ENCODE measurements at regions not wholly inside any gene's neighbourhood (a gene's known extent, or its start where the extent isn't known, plus 50 kb on each side); places are given as distances from the start of the nearest gene placed in this dataset.

GRCh38 chr9:81411961-81412360 is 277.4 kb downstream of the TLE1 start:
- H3K4me3 ChIP-seq (ENCODE audit: low read length): no peak overlapping the region
- no peaks in the 10 kb centered on the region for H3K9me3 ChIP-seq (ENCODE audit: low read length)
- H3K36me3 ChIP-seq (ENCODE audit: insufficient read depth, low read length): no peaks in the 10 kb centered on the region
- H3K4me1 ChIP-seq (ENCODE audit: insufficient read depth, low read length): no peaks in the 10 kb centered on the region
- H3K27me3 ChIP-seq (ENCODE audit: insufficient read depth, low read length): no peaks in the 10 kb centered on the region
- H2AFZ ChIP-seq (ENCODE audit: low read depth, low read length): no peak overlapping the region

GRCh38 chr9:81410201-81410600 is 279.1 kb downstream of the TLE1 start:
- Histone ChIP-seq H2AFZ (ENCODE audit: low read depth, low read length) (no peak overlapping the region), H3K4me3 (ENCODE audit: low read length) (no peak overlapping the region), H3K27me3 (ENCODE audit: insufficient read depth, low read length) (no peaks in the 10 kb centered on the region), H3K4me1 (ENCODE audit: insufficient read depth, low read length) (no peaks in the 10 kb centered on the region), H3K36me3 (ENCODE audit: insufficient read depth, low read length) (no peaks in the 10 kb centered on the region), H3K9me3 (ENCODE audit: low read length) (no peaks in the 10 kb centered on the region)

DNA sequence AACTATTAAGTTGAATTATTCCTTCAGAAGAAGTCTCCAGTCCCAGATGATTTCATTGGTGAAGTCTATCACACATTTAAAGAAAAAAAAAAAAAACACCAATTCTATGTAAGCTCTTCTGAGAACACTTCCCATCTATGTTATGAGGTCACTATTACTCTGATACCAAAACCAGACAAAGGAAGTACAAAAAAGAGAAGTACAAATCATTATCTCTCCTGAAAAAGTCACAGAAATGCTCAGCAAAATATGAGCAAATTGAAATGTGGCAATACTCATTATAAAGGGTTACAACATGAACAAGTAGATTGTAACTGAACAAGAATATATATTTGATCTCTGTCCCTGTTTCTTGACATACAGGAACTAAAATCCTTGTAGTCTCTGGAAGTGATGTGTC is 280.4 kb downstream of the TLE1 start:
- H3K27me3 ChIP-seq (ENCODE audit: insufficient read depth, low read length): no peaks in the 10 kb centered on the region
- peak overlapping the region; percentile 77 for H2AFZ ChIP-seq (ENCODE audit: low read depth, low read length)
- no peaks in the 10 kb centered on the region for H3K9me3 ChIP-seq (ENCODE audit: low read length)
- no peaks in the 10 kb centered on the region for H3K4me1 ChIP-seq (ENCODE audit: insufficient read depth, low read length)
- no peaks in the 10 kb centered on the region for H3K36me3 ChIP-seq (ENCODE audit: insufficient read depth, low read length)
- H3K4me3 ChIP-seq (ENCODE audit: low read length): no peak overlapping the region

DNA sequence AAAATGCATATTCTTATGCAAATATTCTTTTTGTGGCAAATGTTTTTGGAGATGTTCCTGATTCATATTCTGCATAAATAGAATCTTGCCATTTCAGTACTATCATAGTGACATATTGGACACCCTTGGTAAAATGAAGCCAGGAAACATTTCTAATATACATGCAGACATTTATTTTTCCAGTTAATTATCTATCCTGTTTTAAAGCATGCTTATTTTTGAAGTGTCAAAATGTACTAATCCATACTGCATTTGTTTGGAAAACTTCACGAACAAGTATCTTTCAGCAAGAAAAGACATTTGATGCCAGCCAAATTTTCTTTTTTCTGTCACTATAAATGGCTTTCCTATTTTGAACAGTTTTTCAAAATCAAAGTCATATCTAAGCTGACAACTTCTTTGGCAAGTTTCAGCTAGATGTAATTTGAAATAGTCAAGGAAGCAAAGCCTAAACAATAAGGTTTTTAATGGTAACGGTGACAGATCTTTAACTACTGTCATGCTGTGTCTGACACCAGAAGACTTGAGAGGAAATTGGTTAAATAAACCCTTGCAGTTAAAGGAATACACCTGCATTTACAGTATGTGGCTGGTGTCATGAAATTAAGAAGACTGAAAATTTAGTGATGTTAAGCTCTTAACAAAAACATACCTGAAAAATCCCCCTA is 284.3 kb downstream of the TLE1 start:
- no peak overlapping the region for H3K4me3 ChIP-seq (ENCODE audit: low read length)
- H3K36me3 ChIP-seq (ENCODE audit: insufficient read depth, low read length): no peaks in the 10 kb centered on the region
- no peaks in the 10 kb centered on the region for H3K27me3 ChIP-seq (ENCODE audit: insufficient read depth, low read length)
- H3K4me1 ChIP-seq (ENCODE audit: insufficient read depth, low read length): no peaks in the 10 kb centered on the region
- no peak overlapping the region for H2AFZ ChIP-seq (ENCODE audit: low read depth, low read length)
- H3K9me3 ChIP-seq (ENCODE audit: low read length): no peaks in the 10 kb centered on the region

- no peak overlapping the region for H2AFZ ChIP-seq (ENCODE audit: low read depth, low read length)
- no peaks in the 10 kb centered on the region for H3K27me3 ChIP-seq (ENCODE audit: insufficient read depth, low read length)
- no peak overlapping the region for H3K4me3 ChIP-seq (ENCODE audit: low read length)
- H3K36me3 ChIP-seq (ENCODE audit: insufficient read depth, low read length): no peaks in the 10 kb centered on the region
- H3K9me3 ChIP-seq (ENCODE audit: low read length): no peaks in the 10 kb centered on the region
- H3K4me1 ChIP-seq (ENCODE audit: insufficient read depth, low read length): peaks cover 5% of the 10 kb centered on the region
These were observed 291.6 kb downstream of the TLE1 start for GRCh38 chr9:81397481-81398381.

- Histone ChIP-seq H3K4me3 (ENCODE audit: low read length) (no peak overlapping the region), H2AFZ (ENCODE audit: low read depth, low read length) (no peak overlapping the region), H3K9me3 (ENCODE audit: low read length) (no peaks in the 10 kb centered on the region), H3K36me3 (ENCODE audit: insufficient read depth, low read length) (no peaks in the 10 kb centered on the region), H3K27me3 (ENCODE audit: insufficient read depth, low read length) (no peaks in the 10 kb centered on the region), H3K4me1 (ENCODE audit: insufficient read depth, low read length) (peaks cover 5% of the 10 kb centered on the region)
These were observed 292.8 kb downstream of the TLE1 start for GRCh38 chr9:81396528-81396927.

DNA sequence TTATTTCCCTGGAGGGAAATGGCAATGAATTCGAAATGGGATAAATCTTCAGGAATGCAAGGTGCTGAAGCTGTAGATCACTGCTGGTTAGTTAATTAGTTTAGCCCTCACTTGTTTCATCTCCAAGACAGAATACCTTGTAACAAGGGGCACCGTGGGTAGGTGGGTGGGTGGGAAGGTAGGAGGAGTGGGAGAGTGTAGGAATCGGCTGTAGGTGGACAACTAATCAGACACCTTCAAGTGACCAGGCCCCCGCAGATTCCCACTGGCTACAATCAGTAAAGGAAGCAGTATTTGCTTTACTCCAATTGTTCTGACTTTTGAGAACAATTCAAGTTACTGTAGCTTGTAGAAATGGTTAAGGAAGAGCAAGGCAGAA is 293.7 kb downstream of the TLE1 start:
- H3K4me3 ChIP-seq (ENCODE audit: low read length): no peak overlapping the region
- peaks cover 5% of the 10 kb centered on the region for H3K4me1 ChIP-seq (ENCODE audit: insufficient read depth, low read length)
- no peaks in the 10 kb centered on the region for H3K36me3 ChIP-seq (ENCODE audit: insufficient read depth, low read length)
- no peaks in the 10 kb centered on the region for H3K9me3 ChIP-seq (ENCODE audit: low read length)
- no peaks in the 10 kb centered on the region for H3K27me3 ChIP-seq (ENCODE audit: insufficient read depth, low read length)
- no peak overlapping the region for H2AFZ ChIP-seq (ENCODE audit: low read depth, low read length)

DNA sequence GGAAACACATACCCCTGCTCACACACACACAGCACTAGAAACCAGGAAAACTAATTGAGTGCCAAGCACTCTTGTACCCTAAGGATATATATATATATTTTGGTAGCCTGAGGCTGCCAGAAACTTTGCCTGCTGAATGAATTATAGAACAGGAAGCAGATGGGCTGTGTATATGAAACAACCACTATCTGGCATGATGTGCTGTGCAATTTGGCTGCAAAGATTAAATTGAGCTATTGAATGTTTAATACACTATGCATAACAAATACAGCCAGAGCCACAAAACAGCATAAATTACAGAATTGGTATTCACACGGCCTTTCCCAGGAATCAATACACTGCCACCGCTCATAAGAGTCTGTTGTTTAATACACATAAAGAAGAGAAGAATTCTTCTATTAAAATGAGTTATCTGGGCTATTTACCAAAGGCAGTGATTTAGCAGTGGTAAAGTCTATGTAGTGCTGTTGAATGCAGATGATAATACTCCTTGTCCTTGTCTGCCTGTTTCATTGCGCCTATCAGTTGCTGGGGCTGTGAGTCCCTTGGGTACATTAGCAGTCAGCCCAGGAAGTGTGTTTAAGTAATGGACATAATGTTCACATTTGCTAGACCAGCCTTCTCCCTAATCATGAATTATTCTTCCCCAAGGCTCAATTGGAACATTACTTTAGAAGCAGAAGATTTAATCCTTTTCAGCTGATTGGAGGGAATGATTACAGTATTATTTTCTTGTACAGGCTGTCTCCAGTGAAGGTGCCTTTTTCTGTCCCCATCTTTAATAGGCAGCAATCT is 294.3 kb downstream of the TLE1 start:
- Histone ChIP-seq H3K27me3 (ENCODE audit: insufficient read depth, low read length) (no peaks in the 10 kb centered on the region), H3K36me3 (ENCODE audit: insufficient read depth, low read length) (no peaks in the 10 kb centered on the region), H3K4me3 (ENCODE audit: low read length) (no peak overlapping the region), H3K9me3 (ENCODE audit: low read length) (no peaks in the 10 kb centered on the region), H2AFZ (ENCODE audit: low read depth, low read length) (no peak overlapping the region), H3K4me1 (ENCODE audit: insufficient read depth, low read length) (peaks cover 5% of the 10 kb centered on the region)

DNA sequence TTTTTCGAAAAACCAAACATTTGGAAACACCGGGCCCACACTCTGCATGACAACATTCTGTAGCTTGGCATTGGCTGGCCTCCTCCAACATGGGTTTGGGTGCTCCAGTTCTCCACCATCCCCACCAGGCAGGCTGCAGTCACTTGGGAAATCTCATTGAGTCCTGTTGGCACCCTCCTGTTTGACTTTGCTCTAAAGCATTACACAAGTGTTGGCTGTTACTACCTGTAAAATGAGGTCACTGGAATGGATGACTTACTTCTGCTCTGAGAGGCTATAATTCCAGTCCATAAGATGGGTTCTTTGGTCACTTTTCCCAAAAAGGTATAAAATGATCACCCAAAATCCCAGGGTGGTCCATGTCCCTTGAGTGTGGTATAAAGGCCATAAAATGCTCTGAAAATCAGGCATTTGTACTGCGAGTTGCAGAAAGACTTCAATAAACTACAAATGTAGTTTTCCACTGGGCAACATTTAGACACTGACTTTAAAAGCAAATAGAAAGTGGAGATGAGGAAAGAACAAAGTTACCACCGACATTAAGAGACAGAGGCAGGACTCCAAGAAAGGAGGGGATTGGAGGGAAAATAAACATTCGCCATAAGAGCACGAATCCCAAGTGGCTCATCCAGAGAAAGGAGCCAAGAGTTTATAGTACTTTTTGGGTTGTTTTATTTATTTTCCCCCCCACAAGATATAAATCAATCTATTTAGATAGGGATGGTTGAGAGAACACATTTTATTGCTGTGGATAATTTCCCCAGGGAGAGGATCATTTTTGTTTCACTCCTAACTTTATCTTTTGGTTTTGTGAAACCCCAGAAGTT is 295.1 kb downstream of the TLE1 start:
- no peak overlapping the region for H2AFZ ChIP-seq (ENCODE audit: low read depth, low read length)
- H3K36me3 ChIP-seq (ENCODE audit: insufficient read depth, low read length): no peaks in the 10 kb centered on the region
- no peaks in the 10 kb centered on the region for H3K27me3 ChIP-seq (ENCODE audit: insufficient read depth, low read length)
- H3K9me3 ChIP-seq (ENCODE audit: low read length): no peaks in the 10 kb centered on the region
- H3K4me3 ChIP-seq (ENCODE audit: low read length): no peak overlapping the region
- H3K4me1 ChIP-seq (ENCODE audit: insufficient read depth, low read length): peaks cover 8% of the 10 kb centered on the region

DNA sequence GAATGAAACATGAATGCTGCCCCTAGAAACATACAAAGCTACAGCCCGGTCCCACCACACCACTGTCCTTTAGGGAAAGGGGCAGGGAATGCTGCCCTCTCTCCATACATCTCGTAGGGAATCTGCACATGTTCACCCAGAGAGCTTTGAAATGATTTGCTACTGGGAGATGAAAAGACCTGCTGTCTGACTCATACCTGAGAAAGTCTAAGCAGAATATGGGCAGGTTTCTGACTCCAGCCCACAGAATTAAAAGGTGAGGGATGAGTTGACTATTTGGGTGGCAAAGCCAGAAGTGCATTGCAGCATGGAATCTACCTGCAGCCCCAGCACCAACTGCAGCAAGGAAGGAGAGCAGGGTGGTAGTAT is 297.9 kb downstream of the TLE1 start:
- Histone ChIP-seq H3K36me3 (ENCODE audit: insufficient read depth, low read length) (no peaks in the 10 kb centered on the region), H3K9me3 (ENCODE audit: low read length) (no peaks in the 10 kb centered on the region), H3K4me3 (ENCODE audit: low read length) (no peak overlapping the region)

GRCh38 chr9:81390792-81391456 is 298.4 kb downstream of the TLE1 start:
- H3K4me1 ChIP-seq (ENCODE audit: insufficient read depth, low read length): peaks cover 8% of the 10 kb centered on the region
- H3K4me3 ChIP-seq (ENCODE audit: low read length): no peak overlapping the region
- H3K27me3 ChIP-seq (ENCODE audit: insufficient read depth, low read length): no peaks in the 10 kb centered on the region
- no peaks in the 10 kb centered on the region for H3K36me3 ChIP-seq (ENCODE audit: insufficient read depth, low read length)
- no peaks in the 10 kb centered on the region for H3K9me3 ChIP-seq (ENCODE audit: low read length)
- H2AFZ ChIP-seq (ENCODE audit: low read depth, low read length): no peak overlapping the region

More for the DNA sequence above, 297.9 kb downstream of the TLE1 start:
- Histone ChIP-seq H3K27me3 (ENCODE audit: insufficient read depth, low read length) (no peaks in the 10 kb centered on the region), H3K4me1 (ENCODE audit: insufficient read depth, low read length) (peaks cover 8% of the 10 kb centered on the region), H2AFZ (ENCODE audit: low read depth, low read length) (no peak overlapping the region)

DNA sequence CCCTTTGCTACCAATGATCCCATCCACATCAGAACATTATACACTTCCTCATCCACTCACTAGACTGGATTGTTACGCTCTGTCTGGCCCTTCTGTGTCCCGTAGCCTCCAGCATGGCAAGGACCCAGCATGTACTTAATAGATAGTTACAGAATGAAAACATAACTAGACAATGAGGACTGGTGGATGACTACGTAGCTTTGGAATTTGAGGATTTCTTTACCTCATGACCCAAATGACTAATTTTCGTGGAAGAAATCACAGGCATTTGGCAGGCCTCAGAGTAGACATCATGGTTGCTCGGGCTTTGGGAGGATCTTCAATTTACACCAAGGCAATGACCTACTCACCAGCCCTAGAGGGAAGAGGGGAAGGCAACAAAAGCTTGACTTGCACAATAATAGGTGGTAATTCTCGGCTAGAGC is 299.8 kb downstream of the TLE1 start:
- H3K36me3 ChIP-seq (ENCODE audit: insufficient read depth, low read length): no peaks in the 10 kb centered on the region

More for the DNA sequence above, 299.8 kb downstream of the TLE1 start:
- Histone ChIP-seq H2AFZ (ENCODE audit: low read depth, low read length) (no peak overlapping the region), H3K4me1 (ENCODE audit: insufficient read depth, low read length) (peaks cover 5% of the 10 kb centered on the region), H3K9me3 (ENCODE audit: low read length) (no peaks in the 10 kb centered on the region), H3K27me3 (ENCODE audit: insufficient read depth, low read length) (no peaks in the 10 kb centered on the region), H3K4me3 (ENCODE audit: low read length) (no peak overlapping the region)

All from neuron (in vitro differentiated cells).